ENCODE measurements at regions not wholly inside any gene's neighbourhood (a gene's known extent, or its start where the extent isn't known, plus 50 kb on each side); places are given as distances from the start of the nearest gene placed in this dataset.

- Mint-ChIP-seq H3K4me1 (peaks cover 9% of the 10 kb centered on the region), H3K4me3 (no peak overlapping the region), H3K9me3 (peaks cover 0 to 4% (median 1%) of the 10 kb centered on the region in 7 donors), H3K27me3 (ENCODE audit: low read depth in 3 of 3) (no peaks in the 10 kb centered on the region), H3K27ac (no peak overlapping the region), H3K36me3 (no peaks in the 10 kb centered on the region)
- no peaks in the 10 kb centered on the region for H3K36me3 ChIP-seq (replicated peaks in 1 of 2; ENCODE audit: control insufficient read depth in 1 of 2, insufficient read depth in 2 of 2, low read length in 2 of 2)
- TF ChIP-seq, protein P1, sequence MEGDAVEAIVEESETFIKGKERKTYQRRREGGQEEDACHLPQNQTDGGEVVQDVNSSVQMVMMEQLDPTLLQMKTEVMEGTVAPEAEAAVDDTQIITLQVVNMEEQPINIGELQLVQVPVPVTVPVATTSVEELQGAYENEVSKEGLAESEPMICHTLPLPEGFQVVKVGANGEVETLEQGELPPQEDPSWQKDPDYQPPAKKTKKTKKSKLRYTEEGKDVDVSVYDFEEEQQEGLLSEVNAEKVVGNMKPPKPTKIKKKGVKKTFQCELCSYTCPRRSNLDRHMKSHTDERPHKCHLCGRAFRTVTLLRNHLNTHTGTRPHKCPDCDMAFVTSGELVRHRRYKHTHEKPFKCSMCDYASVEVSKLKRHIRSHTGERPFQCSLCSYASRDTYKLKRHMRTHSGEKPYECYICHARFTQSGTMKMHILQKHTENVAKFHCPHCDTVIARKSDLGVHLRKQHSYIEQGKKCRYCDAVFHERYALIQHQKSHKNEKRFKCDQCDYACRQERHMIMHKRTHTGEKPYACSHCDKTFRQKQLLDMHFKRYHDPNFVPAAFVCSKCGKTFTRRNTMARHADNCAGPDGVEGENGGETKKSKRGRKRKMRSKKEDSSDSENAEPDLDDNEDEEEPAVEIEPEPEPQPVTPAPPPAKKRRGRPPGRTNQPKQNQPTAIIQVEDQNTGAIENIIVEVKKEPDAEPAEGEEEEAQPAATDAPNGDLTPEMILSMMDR (IDR thresholded peaks at IDR 0.05), result no peak
- no peak overlapping the region for H3K27ac ChIP-seq (ENCODE audit: low read depth in 1 of 2, low read length in 2 of 2)
- no peak overlapping the region for H3K4me2 ChIP-seq (replicated peaks; ENCODE audit: extremely low read depth, low read length, poor library complexity, severe bottlenecking)
- 83% methylated on average over 1 of the region's 3 CpGs for WGBS (ENCODE audit: insufficient coverage)
- no peak overlapping the region for H3K9ac ChIP-seq (ENCODE audit: insufficient read depth, low read length, poor library complexity, severe bottlenecking)
- intact Hi-C loops (cut with micrococcal nuclease), result no loop called here
- H3K4me3 ChIP-seq (replicated peaks in 1 of 3; ENCODE audit: low read depth in 2 of 3, low read length in 3 of 3), result no peak overlapping the region
- no peaks in the 10 kb centered on the region for H3K79me2 ChIP-seq (ENCODE audit: insufficient read depth, low read length)
- no peaks in the 10 kb centered on the region for H3K9me3 ChIP-seq (replicated peaks in 1 of 2; ENCODE audit: control insufficient read depth in 1 of 2, insufficient read depth in 1 of 2, low read length in 2 of 2)
- no peak for DNase-seq
- no peak overlapping the region for H2AFZ ChIP-seq (ENCODE audit: insufficient read depth, low read depth, low read length, poor library complexity, severe bottlenecking)
- H3K27me3 ChIP-seq (ENCODE audit: control insufficient read depth in 2 of 2, insufficient read depth in 2 of 2, low read length in 2 of 2), result no peaks in the 10 kb centered on the region
- no peaks in the 10 kb centered on the region for H4K20me1 ChIP-seq (ENCODE audit: insufficient read depth, low read length)
- peaks cover 9 to 10% of the 10 kb centered on the region in 2 donors for H3K4me1 ChIP-seq (ENCODE audit: control insufficient read depth in 1 of 2, insufficient read depth in 2 of 2, low read length in 2 of 2)
These were observed 388.4 kb downstream of the RSL24D1 start for GRCh38 chr15:54808321-54808720.

- Histone ChIP-seq H3K79me2 (ENCODE audit: insufficient read depth, low read length) (no peaks in the 10 kb centered on the region), H4K20me1 (ENCODE audit: insufficient read depth, low read length) (no peaks in the 10 kb centered on the region), H3K27ac (ENCODE audit: low read depth in 1 of 2, low read length in 2 of 2) (peak overlapping the region in 1 of 2 donors; percentile 82), H3K9me3 (replicated peaks in 1 of 2; ENCODE audit: control insufficient read depth in 1 of 2, insufficient read depth in 1 of 2, low read length in 2 of 2) (no peaks in the 10 kb centered on the region), H3K36me3 (replicated peaks in 1 of 2; ENCODE audit: control insufficient read depth in 1 of 2, insufficient read depth in 2 of 2, low read length in 2 of 2) (no peaks in the 10 kb centered on the region), H3K9ac (ENCODE audit: insufficient read depth, low read length, poor library complexity, severe bottlenecking) (no peak overlapping the region), H3K4me3 (replicated peaks in 1 of 3; ENCODE audit: low read depth in 2 of 3, low read length in 3 of 3) (no peak overlapping the region), H3K4me1 (ENCODE audit: control insufficient read depth in 1 of 2, insufficient read depth in 2 of 2, low read length in 2 of 2) (peaks cover 18 to 19% of the 10 kb centered on the region in 2 donors), H3K27me3 (ENCODE audit: control insufficient read depth in 2 of 2, insufficient read depth in 2 of 2, low read length in 2 of 2) (no peaks in the 10 kb centered on the region), H3K4me2 (replicated peaks; ENCODE audit: extremely low read depth, low read length, poor library complexity, severe bottlenecking) (peak overlapping the region; percentile 25), H2AFZ (ENCODE audit: insufficient read depth, low read depth, low read length, poor library complexity, severe bottlenecking) (no peak overlapping the region)
- Mint-ChIP-seq H3K36me3 (no peaks in the 10 kb centered on the region), H3K9me3 (peaks cover 0 to 1% (median 0%) of the 10 kb centered on the region in 7 donors), H3K27me3 (ENCODE audit: low read depth in 3 of 3) (peaks cover 0 to 1% (median 0%) of the 10 kb centered on the region in 3 donors), H3K4me3 (no peak overlapping the region), H3K27ac (peak overlapping the region; percentile 55 to 94 (median 87)), H3K4me1 (peaks cover 19% of the 10 kb centered on the region)
- TF ChIP-seq, protein P1 (IDR thresholded peaks at IDR 0.05), result no peak
- intact Hi-C loops (cut with micrococcal nuclease), result no loop called here
- peak in 1 of 3 donors; percentile 9 for DNase-seq
- WGBS (ENCODE audit: insufficient coverage), result no CpG with 5 or more reads among the region's 1 CpG
These were observed 392.8 kb downstream of the RSL24D1 start for GRCh38 chr15:54803987-54804386.
